T follicular helper cell (primary cell): ENCODE measurements at regions not wholly inside any gene's neighbourhood (a gene's known extent, or its start where the extent isn't known, plus 50 kb on each side); places are given as distances from the start of the nearest gene placed in this dataset.

Source experiments
- DNase-seq: peaks from one replicate; pipeline ENCODE4 v3.0.0-alpha.2; 2020; ENCODE audit warnings: low read depth

- no peak for DNase-seq
Measured at GRCh38 chr1:87783315-87783714, 454.6 kb downstream of the LMO4 start.

- DNase-seq = no peak
Measured at GRCh38 chr1:87785386-87785785, 456.7 kb downstream of the LMO4 start.

GRCh38 chr1:87786229-87786628 lies 457.5 kb downstream of the LMO4 start:
- no peak for DNase-seq

- no peak for DNase-seq
Measured at GRCh38 chr1:87786861-87787545, 458.3 kb downstream of the LMO4 start.

- no peak for DNase-seq
Measured at GRCh38 chr1:87787551-87787950, 458.9 kb downstream of the LMO4 start.

- DNase-seq = no peak
Measured at GRCh38 chr1:87790756-87791155, 462.1 kb downstream of the LMO4 start.

GRCh38 chr1:87791931-87792740 lies 463.5 kb downstream of the LMO4 start:
- DNase-seq = no peak

- no peak for DNase-seq
Measured at GRCh38 chr1:87794788-87795614, 466.3 kb downstream of the LMO4 start.

GRCh38 chr1:87795615-87796337 lies 467.1 kb downstream of the LMO4 start:
- no peak for DNase-seq

- no peak for DNase-seq
Measured at GRCh38 chr1:87796471-87796901, 467.8 kb downstream of the LMO4 start.

GRCh38 chr1:87799451-87799850 lies 470.8 kb downstream of the LMO4 start:
- DNase-seq = no peak

- no peak for DNase-seq
Measured at GRCh38 chr1:87800006-87800405, 471.3 kb downstream of the LMO4 start.

- no peak for DNase-seq
Measured at GRCh38 chr1:87803375-87803774, 474.7 kb downstream of the LMO4 start.

GRCh38 chr1:87804128-87804527 lies 475.4 kb downstream of the LMO4 start:
- DNase-seq = no peak

- DNase-seq = no peak
Measured at GRCh38 chr1:87805666-87806378, 477.1 kb downstream of the LMO4 start.

GRCh38 chr1:87806379-87807094 lies 477.9 kb downstream of the LMO4 start:
- no peak for DNase-seq

GRCh38 chr1:87810166-87810565 lies 481.5 kb downstream of the LMO4 start:
- no peak for DNase-seq

GRCh38 chr1:87812871-87813577 lies 484.3 kb downstream of the LMO4 start:
- DNase-seq = no peak

- DNase-seq = no peak
Measured at GRCh38 chr1:87814573-87814972, 485.9 kb downstream of the LMO4 start.

GRCh38 chr1:87816646-87817045 lies 488.0 kb downstream of the LMO4 start:
- no peak for DNase-seq
